Thyroid gland (tissue), 4 donors: ENCODE measurements at regions not wholly inside any gene's neighbourhood (a gene's known extent, or its start where the extent isn't known, plus 50 kb on each side); places are given as distances from the start of the nearest gene placed in this dataset.

Source experiments
- DNase-seq, 2 donors: peaks; one replicate each; pipeline ENCODE4 v3.0.0-alpha.2; 2019
- H3K27ac ChIP-seq, 3 donors: fragments of 200-600 bp; sonication (generic); 1 replicate in 2 of 3; 2 replicates in 1 of 3; pipeline ENCODE4 v1.5.1; 2016 to 2019; ENCODE audit warnings: mild to moderate bottlenecking in 1 of 3, moderate library complexity in 1 of 3
- H3K27me3 ChIP-seq: fragments of 200-600 bp; sonication (generic); one replicate; pipeline ENCODE4 v1.5.1; 2019
- H3K36me3 ChIP-seq, 2 donors: fragments of 200-600 bp; sonication (generic); one replicate each; pipeline ENCODE4 v1.5.1; 2016 to 2019
- H3K4me1 ChIP-seq, 2 donors: fragments of 200-600 bp; sonication (generic); one replicate each; pipeline ENCODE4 v1.5.1; 2017 to 2019
- H3K4me3 ChIP-seq, 3 donors: fragments of 200-600 bp; sonication (generic); replicated peaks in 1 of 3; 1 replicate in 2 of 3; 2 replicates in 1 of 3; pipeline ENCODE4 v1.5.1; 2016; ENCODE audit warnings: mild to moderate bottlenecking in 1 of 3
- H3K9me3 ChIP-seq: fragments of 200-600 bp; sonication (generic); one replicate; pipeline ENCODE4 v1.5.1; 2017
- POLR2A ChIP-seq, 2 donors: fragments of 450-650 bp; IDR thresholded peaks; one replicate each; pipeline ENCODE4 v1.6.1; 2017; ENCODE audit warnings: antibody characterized with exemption in 2 of 2, mild to moderate bottlenecking in 2 of 2, moderate library complexity in 1 of 2
- WGBS, 2 donors: methylation state at CpG; one replicate each; pipeline ENCODE4 v1.1.5; 2017; 5-methylcytosine and 5-hydroxymethylcytosine counted together
- intact Hi-C: fragments of 100-400 bp; cut with DNase I; formaldehyde crosslinking; loops from one replicate; pipeline ENCODE4 v1.15.1; 2023
- TF ChIP-seq, protein P1 (sequence below), 6 experiments: fragments of 200-600 bp in 3 of 6; fragments of 450-650 bp in 3 of 6; sonication (generic) in 3 of 6; IDR thresholded peaks; one replicate each; pipeline ENCODE4 v1.5.1; 2016 to 2019; ENCODE audit warnings: antibody characterized with exemption in 6 of 6, mild to moderate bottlenecking in 2 of 6, inconsistent platforms in 1 of 6, moderate library complexity in 1 of 6

DNA sequence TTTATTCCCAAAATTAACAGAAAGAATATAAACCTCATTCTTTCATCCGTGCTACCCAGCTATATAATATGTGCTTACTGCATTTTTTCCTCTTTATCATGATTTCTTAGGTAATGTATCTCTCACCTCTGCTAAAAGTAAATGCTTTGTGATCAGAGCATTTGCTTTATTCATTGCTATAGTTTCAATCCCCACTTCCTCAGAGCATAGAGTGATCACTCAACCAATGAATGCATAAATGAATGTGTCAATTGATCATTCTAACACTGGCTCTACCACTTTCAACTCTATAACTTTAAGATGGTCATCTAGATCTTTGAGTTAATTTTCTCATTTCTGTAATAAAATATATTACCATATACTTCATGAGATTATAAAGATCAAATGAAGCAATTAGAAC is 719.2 kb downstream of the CETN3 start:
- H3K4me1 ChIP-seq: no peaks in the 10 kb centered on the region
- intact Hi-C loops: no loop called here
- H3K9me3 ChIP-seq: no peaks in the 10 kb centered on the region
- no peaks in the 10 kb centered on the region for H3K36me3 ChIP-seq
- H3K27me3 ChIP-seq: no peaks in the 10 kb centered on the region
- no peak overlapping the region for H3K4me3 ChIP-seq
- DNase-seq: no peak
- TF ChIP-seq, protein P1, sequence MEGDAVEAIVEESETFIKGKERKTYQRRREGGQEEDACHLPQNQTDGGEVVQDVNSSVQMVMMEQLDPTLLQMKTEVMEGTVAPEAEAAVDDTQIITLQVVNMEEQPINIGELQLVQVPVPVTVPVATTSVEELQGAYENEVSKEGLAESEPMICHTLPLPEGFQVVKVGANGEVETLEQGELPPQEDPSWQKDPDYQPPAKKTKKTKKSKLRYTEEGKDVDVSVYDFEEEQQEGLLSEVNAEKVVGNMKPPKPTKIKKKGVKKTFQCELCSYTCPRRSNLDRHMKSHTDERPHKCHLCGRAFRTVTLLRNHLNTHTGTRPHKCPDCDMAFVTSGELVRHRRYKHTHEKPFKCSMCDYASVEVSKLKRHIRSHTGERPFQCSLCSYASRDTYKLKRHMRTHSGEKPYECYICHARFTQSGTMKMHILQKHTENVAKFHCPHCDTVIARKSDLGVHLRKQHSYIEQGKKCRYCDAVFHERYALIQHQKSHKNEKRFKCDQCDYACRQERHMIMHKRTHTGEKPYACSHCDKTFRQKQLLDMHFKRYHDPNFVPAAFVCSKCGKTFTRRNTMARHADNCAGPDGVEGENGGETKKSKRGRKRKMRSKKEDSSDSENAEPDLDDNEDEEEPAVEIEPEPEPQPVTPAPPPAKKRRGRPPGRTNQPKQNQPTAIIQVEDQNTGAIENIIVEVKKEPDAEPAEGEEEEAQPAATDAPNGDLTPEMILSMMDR (IDR thresholded peaks at IDR 0.05): no peak
- no peak for TF ChIP-seq POLR2A (IDR thresholded peaks at IDR 0.05)
- WGBS, 2 donors: 84 to 89% methylated on average over 1 of the region's 1 CpG
- no peak overlapping the region for H3K27ac ChIP-seq

DNA sequence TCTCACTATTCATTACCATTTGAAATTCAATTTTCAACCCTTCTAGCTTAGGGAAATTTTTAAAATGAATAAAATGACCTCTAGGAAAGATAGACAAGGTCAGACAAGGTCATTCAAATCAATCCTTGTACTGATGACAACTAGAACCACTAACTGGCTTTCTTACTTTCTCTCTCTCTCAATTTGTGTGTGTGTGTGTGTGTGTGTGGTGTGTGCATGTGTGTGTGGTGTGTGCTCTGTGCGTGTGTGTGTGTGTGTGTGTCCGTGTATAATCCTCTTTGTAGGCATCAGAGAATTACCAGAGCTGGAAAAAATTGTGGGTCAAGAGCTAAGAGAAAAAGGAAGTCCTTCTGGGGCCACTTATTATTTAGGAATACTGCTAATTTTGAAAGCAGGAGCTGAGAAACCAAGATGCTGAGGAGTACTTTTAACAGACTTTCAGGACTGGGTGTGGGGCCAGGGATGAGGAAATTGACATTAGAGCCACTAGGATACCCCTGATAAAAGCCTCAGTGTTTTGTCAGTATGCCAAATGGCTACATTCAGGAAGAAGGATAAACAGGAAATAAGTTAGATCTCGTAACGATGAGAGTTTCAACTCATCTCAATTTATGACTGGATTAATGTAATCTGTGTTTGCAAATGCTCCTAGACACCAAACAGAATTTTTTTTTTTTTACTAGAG is 723.3 kb downstream of the CETN3 start:
- Histone ChIP-seq H3K27ac (no peak overlapping the region), H3K9me3 (no peaks in the 10 kb centered on the region), H3K4me3 (no peak overlapping the region), H3K27me3 (no peaks in the 10 kb centered on the region), H3K36me3 (no peaks in the 10 kb centered on the region), H3K4me1 (no peaks in the 10 kb centered on the region)
- intact Hi-C loops: no loop called here
- no peak for DNase-seq
- 52% methylated on average over 4 of the region's 4 CpGs for WGBS, 2 donors
- no peak for TF ChIP-seq POLR2A (IDR thresholded peaks at IDR 0.05)
- TF ChIP-seq, protein P1 (IDR thresholded peaks at IDR 0.05): no peak

DNA sequence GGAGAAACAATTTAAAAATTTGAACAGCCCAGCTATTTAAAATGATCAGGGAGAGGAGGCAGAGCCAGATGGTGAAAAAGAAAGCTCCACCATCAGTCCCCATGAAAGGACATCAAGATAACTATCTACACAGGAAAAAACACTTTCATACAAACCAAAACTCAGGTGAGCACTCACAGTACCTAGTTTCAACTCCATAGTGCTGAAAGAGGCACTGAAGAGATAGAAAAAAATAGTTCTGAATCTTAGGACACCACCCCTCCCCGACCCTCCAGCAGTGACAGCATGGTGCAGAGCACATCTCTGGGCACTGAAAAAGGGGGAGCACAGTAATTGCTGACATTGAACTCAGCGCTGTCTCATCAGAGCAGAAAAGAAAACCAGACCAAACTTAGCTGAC is 732.9 kb downstream of the CETN3 start:
- Histone ChIP-seq H3K27me3 (no peaks in the 10 kb centered on the region), H3K4me3 (no peak overlapping the region), H3K36me3 (no peaks in the 10 kb centered on the region), H3K9me3 (no peaks in the 10 kb centered on the region), H3K4me1 (no peaks in the 10 kb centered on the region), H3K27ac (no peak overlapping the region)
- 80 to 89% methylated on average over 2 of the region's 2 CpGs for WGBS, 2 donors
- intact Hi-C loops: no loop called here
- DNase-seq: no peak
- TF ChIP-seq, protein P1 (IDR thresholded peaks at IDR 0.05): no peak
- no peak for TF ChIP-seq POLR2A (IDR thresholded peaks at IDR 0.05)

DNA sequence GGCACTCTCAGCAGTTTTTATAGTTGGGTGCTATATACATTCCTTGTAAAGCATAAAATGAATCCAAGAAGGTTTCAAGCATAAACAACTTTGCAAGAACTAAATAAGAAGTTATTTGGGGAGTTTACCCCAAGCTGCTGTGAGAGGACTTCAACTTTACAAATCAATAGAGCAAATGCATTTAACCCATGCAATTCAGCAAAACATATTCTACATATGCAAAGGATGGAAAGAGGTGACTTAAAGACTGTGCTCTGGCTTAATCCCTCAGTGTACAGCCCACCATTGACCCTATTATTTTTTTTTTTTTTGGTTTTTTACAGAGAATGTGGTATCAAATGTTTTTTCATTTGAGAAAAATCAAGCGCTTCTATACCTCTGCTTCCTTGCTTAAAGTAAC is 736.5 kb downstream of the CETN3 start:
- Histone ChIP-seq H3K4me1 (no peaks in the 10 kb centered on the region), H3K27ac (no peak overlapping the region), H3K9me3 (no peaks in the 10 kb centered on the region), H3K36me3 (no peaks in the 10 kb centered on the region), H3K27me3 (no peaks in the 10 kb centered on the region), H3K4me3 (no peak overlapping the region)
- no peak for DNase-seq
- WGBS, 2 donors: 94 to 98% methylated on average over 1 of the region's 1 CpG
- TF ChIP-seq, protein P1 (IDR thresholded peaks at IDR 0.05): no peak
- TF ChIP-seq POLR2A (IDR thresholded peaks at IDR 0.05): no peak
- intact Hi-C loops: no loop called here

DNA sequence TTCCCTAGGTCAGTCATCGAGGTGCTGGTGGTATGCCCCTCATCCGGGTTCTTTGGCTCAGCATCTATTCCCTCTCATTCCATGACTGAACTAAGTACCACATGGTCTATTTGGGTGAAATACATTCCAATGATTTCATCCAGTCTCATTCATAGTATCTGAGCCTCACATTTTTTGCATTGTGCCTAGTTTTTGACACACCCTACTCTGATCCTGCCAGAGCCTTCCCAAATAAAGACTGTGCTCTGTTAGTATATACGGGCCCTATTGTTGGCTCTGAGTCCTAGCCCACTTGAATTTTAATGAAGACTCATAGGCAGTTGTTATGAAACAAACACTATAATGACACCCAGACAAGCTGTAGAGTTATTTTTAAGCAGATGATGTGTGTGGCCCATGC is 740.7 kb downstream of the CETN3 start:
- H3K4me1 ChIP-seq: no peaks in the 10 kb centered on the region
- TF ChIP-seq, protein P1 (IDR thresholded peaks at IDR 0.05): no peak
- no peak for TF ChIP-seq POLR2A (IDR thresholded peaks at IDR 0.05)

More for the DNA sequence above, 740.7 kb downstream of the CETN3 start:
- intact Hi-C loops: no loop called here
- Histone ChIP-seq H3K27me3 (no peaks in the 10 kb centered on the region), H3K9me3 (no peaks in the 10 kb centered on the region), H3K4me3 (no peak overlapping the region), H3K27ac (no peak overlapping the region), H3K36me3 (no peaks in the 10 kb centered on the region)
- no peak for DNase-seq
- 73% methylated on average over 3 of the region's 3 CpGs for WGBS, 2 donors
